ENCODE measurements at regions not wholly inside any gene's neighbourhood (a gene's known extent, or its start where the extent isn't known, plus 50 kb on each side); places are given as distances from the start of the nearest gene placed in this dataset.

- H3K9me3 ChIP-seq (ENCODE audit: control insufficient read depth, insufficient read depth, low read length), result no peaks in the 10 kb centered on the region
- no peak overlapping the region for H3K9ac ChIP-seq (ENCODE audit: low read depth, low read length)
- H3K4me3 ChIP-seq (ENCODE audit: low read depth, low read length), result no peak overlapping the region
- H3K4me1 ChIP-seq (ENCODE audit: control insufficient read depth, insufficient read depth, low read length), result no peaks in the 10 kb centered on the region
- no peaks in the 10 kb centered on the region for H3K36me3 ChIP-seq (ENCODE audit: control insufficient read depth, insufficient read depth, low read length)
- H3K27me3 ChIP-seq (ENCODE audit: control insufficient read depth, insufficient read depth, low read length), result no peaks in the 10 kb centered on the region
These were observed 108.9 kb upstream of the PCBD1 start for GRCh38 chr10:70997236-70997635.

GRCh38 chr10:70998086-70998485 lies 109.7 kb upstream of the PCBD1 start:
- Histone ChIP-seq H3K27me3 (ENCODE audit: control insufficient read depth, insufficient read depth, low read length) (no peaks in the 10 kb centered on the region), H3K9me3 (ENCODE audit: control insufficient read depth, insufficient read depth, low read length) (no peaks in the 10 kb centered on the region), H3K4me1 (ENCODE audit: control insufficient read depth, insufficient read depth, low read length) (no peaks in the 10 kb centered on the region), H3K36me3 (ENCODE audit: control insufficient read depth, insufficient read depth, low read length) (no peaks in the 10 kb centered on the region), H3K4me3 (ENCODE audit: low read depth, low read length) (no peak overlapping the region), H3K9ac (ENCODE audit: low read depth, low read length) (no peak overlapping the region)

GRCh38 chr10:71001470-71001869 lies 113.1 kb upstream of the PCBD1 start:
- no peaks in the 10 kb centered on the region for H3K36me3 ChIP-seq (ENCODE audit: control insufficient read depth, insufficient read depth, low read length)
- no peak overlapping the region for H3K4me3 ChIP-seq (ENCODE audit: low read depth, low read length)
- H3K9me3 ChIP-seq (ENCODE audit: control insufficient read depth, insufficient read depth, low read length), result no peaks in the 10 kb centered on the region
- no peaks in the 10 kb centered on the region for H3K27me3 ChIP-seq (ENCODE audit: control insufficient read depth, insufficient read depth, low read length)
- H3K9ac ChIP-seq (ENCODE audit: low read depth, low read length), result no peak overlapping the region
- no peaks in the 10 kb centered on the region for H3K4me1 ChIP-seq (ENCODE audit: control insufficient read depth, insufficient read depth, low read length)

GRCh38 chr10:71004176-71005075 lies 116.1 kb upstream of the PCBD1 start:
- H3K9me3 ChIP-seq (ENCODE audit: control insufficient read depth, insufficient read depth, low read length), result no peaks in the 10 kb centered on the region
- no peak overlapping the region for H3K9ac ChIP-seq (ENCODE audit: low read depth, low read length)
- H3K4me1 ChIP-seq (ENCODE audit: control insufficient read depth, insufficient read depth, low read length), result no peaks in the 10 kb centered on the region
- H3K27me3 ChIP-seq (ENCODE audit: control insufficient read depth, insufficient read depth, low read length), result no peaks in the 10 kb centered on the region
- no peaks in the 10 kb centered on the region for H3K36me3 ChIP-seq (ENCODE audit: control insufficient read depth, insufficient read depth, low read length)
- no peak overlapping the region for H3K4me3 ChIP-seq (ENCODE audit: low read depth, low read length)

- Histone ChIP-seq H3K4me1 (ENCODE audit: control insufficient read depth, insufficient read depth, low read length) (no peaks in the 10 kb centered on the region), H3K4me3 (ENCODE audit: low read depth, low read length) (no peak overlapping the region), H3K27me3 (ENCODE audit: control insufficient read depth, insufficient read depth, low read length) (no peaks in the 10 kb centered on the region), H3K9me3 (ENCODE audit: control insufficient read depth, insufficient read depth, low read length) (no peaks in the 10 kb centered on the region), H3K36me3 (ENCODE audit: control insufficient read depth, insufficient read depth, low read length) (no peaks in the 10 kb centered on the region), H3K9ac (ENCODE audit: low read depth, low read length) (no peak overlapping the region)
These were observed 117.3 kb upstream of the PCBD1 start for GRCh38 chr10:71005337-71006305.

GRCh38 chr10:71006506-71006905 lies 118.1 kb upstream of the PCBD1 start:
- Histone ChIP-seq H3K4me3 (ENCODE audit: low read depth, low read length) (no peak overlapping the region), H3K36me3 (ENCODE audit: control insufficient read depth, insufficient read depth, low read length) (no peaks in the 10 kb centered on the region), H3K9me3 (ENCODE audit: control insufficient read depth, insufficient read depth, low read length) (no peaks in the 10 kb centered on the region), H3K9ac (ENCODE audit: low read depth, low read length) (no peak overlapping the region), H3K4me1 (ENCODE audit: control insufficient read depth, insufficient read depth, low read length) (no peaks in the 10 kb centered on the region), H3K27me3 (ENCODE audit: control insufficient read depth, insufficient read depth, low read length) (no peaks in the 10 kb centered on the region)

- H3K27me3 ChIP-seq (ENCODE audit: control insufficient read depth, insufficient read depth, low read length), result no peaks in the 10 kb centered on the region
- H3K4me3 ChIP-seq (ENCODE audit: low read depth, low read length), result no peak overlapping the region
- no peaks in the 10 kb centered on the region for H3K9me3 ChIP-seq (ENCODE audit: control insufficient read depth, insufficient read depth, low read length)
- H3K9ac ChIP-seq (ENCODE audit: low read depth, low read length), result no peak overlapping the region
- H3K36me3 ChIP-seq (ENCODE audit: control insufficient read depth, insufficient read depth, low read length), result no peaks in the 10 kb centered on the region
- H3K4me1 ChIP-seq (ENCODE audit: control insufficient read depth, insufficient read depth, low read length), result no peaks in the 10 kb centered on the region
These were observed 119.2 kb upstream of the PCBD1 start for GRCh38 chr10:71007516-71007915.

- Histone ChIP-seq H3K4me3 (ENCODE audit: low read depth, low read length) (no peak overlapping the region), H3K27me3 (ENCODE audit: control insufficient read depth, insufficient read depth, low read length) (no peaks in the 10 kb centered on the region), H3K36me3 (ENCODE audit: control insufficient read depth, insufficient read depth, low read length) (no peaks in the 10 kb centered on the region), H3K4me1 (ENCODE audit: control insufficient read depth, insufficient read depth, low read length) (no peaks in the 10 kb centered on the region), H3K9me3 (ENCODE audit: control insufficient read depth, insufficient read depth, low read length) (no peaks in the 10 kb centered on the region), H3K9ac (ENCODE audit: low read depth, low read length) (no peak overlapping the region)
These were observed 119.8 kb upstream of the PCBD1 start for GRCh38 chr10:71008150-71008549.

GRCh38 chr10:71009126-71009525 lies 120.8 kb upstream of the PCBD1 start:
- Histone ChIP-seq H3K36me3 (ENCODE audit: control insufficient read depth, insufficient read depth, low read length) (no peaks in the 10 kb centered on the region), H3K4me3 (ENCODE audit: low read depth, low read length) (no peak overlapping the region), H3K9ac (ENCODE audit: low read depth, low read length) (no peak overlapping the region), H3K27me3 (ENCODE audit: control insufficient read depth, insufficient read depth, low read length) (no peaks in the 10 kb centered on the region), H3K4me1 (ENCODE audit: control insufficient read depth, insufficient read depth, low read length) (no peaks in the 10 kb centered on the region), H3K9me3 (ENCODE audit: control insufficient read depth, insufficient read depth, low read length) (no peaks in the 10 kb centered on the region)

- H3K4me3 ChIP-seq (ENCODE audit: low read depth, low read length), result no peak overlapping the region
- no peaks in the 10 kb centered on the region for H3K36me3 ChIP-seq (ENCODE audit: control insufficient read depth, insufficient read depth, low read length)
- H3K9ac ChIP-seq (ENCODE audit: low read depth, low read length), result no peak overlapping the region
- no peaks in the 10 kb centered on the region for H3K9me3 ChIP-seq (ENCODE audit: control insufficient read depth, insufficient read depth, low read length)
- no peaks in the 10 kb centered on the region for H3K4me1 ChIP-seq (ENCODE audit: control insufficient read depth, insufficient read depth, low read length)
- no peaks in the 10 kb centered on the region for H3K27me3 ChIP-seq (ENCODE audit: control insufficient read depth, insufficient read depth, low read length)
These were observed 122.4 kb upstream of the PCBD1 start for GRCh38 chr10:71010730-71011129.

GRCh38 chr10:71011141-71011540 lies 122.8 kb upstream of the PCBD1 start:
- Histone ChIP-seq H3K9ac (ENCODE audit: low read depth, low read length) (no peak overlapping the region), H3K27me3 (ENCODE audit: control insufficient read depth, insufficient read depth, low read length) (no peaks in the 10 kb centered on the region), H3K9me3 (ENCODE audit: control insufficient read depth, insufficient read depth, low read length) (no peaks in the 10 kb centered on the region), H3K36me3 (ENCODE audit: control insufficient read depth, insufficient read depth, low read length) (no peaks in the 10 kb centered on the region), H3K4me1 (ENCODE audit: control insufficient read depth, insufficient read depth, low read length) (no peaks in the 10 kb centered on the region), H3K4me3 (ENCODE audit: low read depth, low read length) (no peak overlapping the region)

Measured in iPS-15b (cell line).